SH-SY5Y (cell line): ENCODE measurements at regions not wholly inside any gene's neighbourhood (a gene's known extent, or its start where the extent isn't known, plus 50 kb on each side); places are given as distances from the start of the nearest gene placed in this dataset.

Experiments used
- GATA2 ChIP-seq: IDR thresholded peaks from 2 replicates; pipeline ENCODE4 v1.6.1; 2011; ENCODE audit warnings: mild to moderate bottlenecking, low read depth, low read length
- GATA3 ChIP-seq: IDR thresholded peaks from 2 replicates; pipeline ENCODE4 v1.6.1; 2011; ENCODE audit warnings: low read depth, mild to moderate bottlenecking, low read length, moderate library complexity

GRCh38 chr3:178465260-178466180, 70.7 kb upstream of the KCNMB2 start:
- TF ChIP-seq GATA3 (no peak), GATA2 (no peak)

DNA sequence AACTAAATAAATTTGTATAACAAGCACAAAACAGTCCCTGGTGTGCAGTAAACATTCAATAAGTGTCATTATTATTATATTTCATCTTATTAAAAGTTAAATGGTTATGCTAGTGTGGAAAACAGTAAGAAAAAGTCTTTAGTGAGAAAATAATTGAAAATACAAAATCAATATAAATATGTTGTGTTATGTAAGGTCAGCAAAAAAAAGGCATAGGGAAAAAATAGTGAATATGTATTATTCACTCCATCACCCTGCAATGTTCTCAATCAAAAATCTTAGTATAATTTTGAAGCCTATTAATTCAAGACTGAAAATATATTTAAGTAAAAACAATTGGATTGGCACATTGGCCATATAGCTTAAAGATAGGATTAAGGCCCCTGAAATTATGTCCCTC, 63.3 kb upstream of the KCNMB2 start:
- TF ChIP-seq GATA3, result no peak
- TF ChIP-seq GATA2, result no peak

GRCh38 chr3:178474526-178474925, 61.7 kb upstream of the KCNMB2 start:
- TF ChIP-seq GATA2, result no peak
- no peak for TF ChIP-seq GATA3

- TF ChIP-seq GATA2 (no peak), GATA3 (no peak)
These were observed 61.2 kb upstream of the KCNMB2 start for GRCh38 chr3:178475062-178475461.

- TF ChIP-seq GATA2 (no peak), GATA3 (no peak)
These were observed 59.4 kb upstream of the KCNMB2 start for GRCh38 chr3:178476886-178477285.

DNA sequence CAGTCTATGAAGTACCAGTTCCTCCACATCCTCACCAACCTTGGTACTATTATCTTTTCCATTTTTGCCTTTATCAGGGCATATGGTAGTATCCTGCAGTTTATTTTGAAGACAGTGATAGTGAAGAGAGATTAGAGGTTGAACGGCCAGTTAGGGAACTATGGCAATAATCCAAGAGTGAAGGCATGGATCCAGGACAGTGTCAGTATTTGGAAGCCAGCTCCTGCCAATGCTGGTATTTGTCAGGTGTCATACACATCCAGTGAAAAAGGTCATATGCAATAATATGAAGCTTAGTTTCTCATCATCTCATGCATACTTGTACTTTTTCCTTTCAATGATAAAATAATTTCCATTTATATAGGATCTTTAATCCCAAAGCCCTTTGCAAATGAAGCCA, 56.8 kb upstream of the KCNMB2 start:
- TF ChIP-seq GATA3, result no peak
- peak; percentile 39; the same call in 1 of the 2 replicates for TF ChIP-seq GATA2

DNA sequence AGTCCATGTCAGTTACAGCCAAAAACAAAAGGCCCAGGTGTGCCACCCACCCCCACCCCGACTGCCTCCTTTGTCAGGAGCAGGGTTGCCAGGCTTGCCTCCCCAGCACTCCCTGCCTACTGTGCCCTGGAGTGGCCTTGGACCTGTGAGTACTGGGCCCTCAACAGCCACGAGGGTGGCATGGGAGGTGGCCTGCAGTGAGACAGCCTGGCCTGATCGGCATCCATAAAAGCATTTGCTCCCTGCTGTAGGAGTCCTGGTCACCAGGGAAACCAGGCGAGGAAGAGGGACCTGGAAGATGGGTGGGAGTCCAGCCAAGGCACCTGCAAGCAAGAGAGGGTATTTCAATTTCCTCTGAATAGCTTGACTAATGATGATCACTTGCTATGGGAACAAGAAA, 56.4 kb upstream of the KCNMB2 start:
- TF ChIP-seq GATA2 (no peak), GATA3 (no peak)

DNA sequence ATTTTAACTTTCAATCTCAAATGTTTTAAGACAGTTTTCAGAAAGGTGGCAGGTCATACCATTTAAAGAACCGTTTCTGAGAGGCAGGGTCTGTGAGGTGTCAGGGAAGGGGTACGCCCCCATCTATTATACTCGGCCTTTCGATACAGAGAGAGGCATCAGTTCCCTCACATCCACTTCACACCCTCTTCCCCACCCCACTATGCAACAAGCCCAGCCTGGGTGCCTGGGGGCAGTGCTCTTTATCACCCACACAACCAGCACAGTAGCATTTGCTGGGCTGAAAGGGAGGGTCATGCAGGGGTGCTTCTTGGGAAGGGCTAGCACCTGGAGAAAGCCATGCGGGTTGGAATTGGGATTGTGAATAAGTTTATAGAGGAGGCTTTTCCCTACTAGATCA, 56.0 kb upstream of the KCNMB2 start:
- TF ChIP-seq GATA3, result no peak
- no peak for TF ChIP-seq GATA2

DNA sequence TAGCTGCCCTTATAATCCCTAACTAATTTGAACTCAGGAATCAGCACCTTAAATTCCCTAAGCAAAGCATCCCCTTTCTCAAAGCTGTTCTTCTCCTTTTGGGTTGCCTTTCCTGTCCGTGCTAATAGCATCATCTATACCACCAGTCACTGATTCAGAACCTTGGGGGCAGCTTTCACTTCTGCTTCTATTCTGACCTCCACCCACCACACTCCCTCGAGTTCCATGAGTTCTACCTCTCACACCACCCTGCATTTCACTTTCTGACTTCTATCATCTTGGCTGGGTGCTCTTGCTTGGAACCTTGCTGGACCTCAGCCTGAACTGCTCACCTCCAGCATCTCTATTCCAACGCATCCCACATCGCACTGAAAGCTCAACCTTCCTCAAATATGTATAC, 55.4 kb upstream of the KCNMB2 start:
- no peak for TF ChIP-seq GATA2
- no peak for TF ChIP-seq GATA3

DNA sequence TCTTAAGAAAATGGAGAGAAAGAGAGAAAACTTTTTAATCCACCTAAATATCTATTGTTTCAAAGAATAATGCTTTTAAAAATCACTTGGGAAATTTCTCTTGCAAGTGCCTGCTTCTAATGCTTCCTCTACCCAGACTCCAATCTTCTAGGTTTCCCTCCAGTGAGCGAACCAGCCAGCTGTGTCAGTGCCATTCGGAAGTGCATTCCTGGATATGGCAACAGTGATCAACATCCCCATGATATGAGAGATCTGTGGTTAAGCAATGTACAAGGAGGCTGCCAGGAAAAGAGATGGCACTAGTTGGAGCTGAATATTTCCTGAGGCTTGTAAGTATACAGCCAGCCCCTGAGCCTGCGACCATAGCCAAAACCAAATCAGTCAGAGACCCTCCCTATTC, 53.3 kb upstream of the KCNMB2 start:
- TF ChIP-seq GATA2 (no peak), GATA3 (no peak)

DNA sequence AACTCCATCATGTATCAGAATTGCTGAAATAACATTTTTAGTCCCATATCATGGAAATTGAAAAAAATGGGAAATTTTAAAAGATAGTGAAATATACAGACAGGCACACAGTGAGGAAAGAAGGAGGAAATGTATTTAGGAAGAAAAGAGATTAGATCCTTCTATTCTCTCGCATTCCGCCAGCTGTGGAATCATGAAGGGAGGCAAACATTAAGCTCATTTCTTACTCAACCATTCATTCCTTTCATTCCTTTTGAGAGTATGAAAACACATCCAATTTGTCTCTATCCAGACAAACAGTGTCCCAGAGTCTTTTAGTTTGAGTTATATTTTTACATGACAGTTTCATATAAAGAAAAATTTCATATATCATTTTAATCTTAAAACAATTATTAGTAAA, 52.5 kb upstream of the KCNMB2 start:
- TF ChIP-seq GATA2 (no peak), GATA3 (no peak)

DNA sequence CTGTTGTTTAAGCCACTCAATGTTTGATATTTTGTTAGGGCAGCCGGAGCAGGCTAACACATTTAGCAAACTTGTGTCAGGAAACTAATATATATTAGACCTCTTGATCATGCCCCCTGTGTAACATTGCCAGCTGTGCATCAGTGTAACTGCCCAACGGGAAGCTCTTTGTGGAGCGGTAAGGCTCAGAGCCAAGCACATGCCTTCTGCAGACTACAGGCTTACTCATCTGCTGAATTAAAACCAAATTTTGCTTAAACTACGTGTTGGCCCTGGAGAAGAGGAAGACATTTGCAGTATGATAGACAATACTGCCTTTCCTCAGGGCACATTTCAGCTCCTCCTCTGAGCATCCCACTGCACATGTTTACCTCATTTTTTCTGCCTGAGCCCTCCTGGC, 50.5 kb upstream of the KCNMB2 start:
- TF ChIP-seq GATA2 (no peak), GATA3 (no peak)
